Neural crest cell (in vitro differentiated cells): ENCODE measurements at regions not wholly inside any gene's neighbourhood (a gene's known extent, or its start where the extent isn't known, plus 50 kb on each side); places are given as distances from the start of the nearest gene placed in this dataset.
"Not testable (repeated sequence)": the region's sequence is repeated elsewhere in the genome, so short reads cannot be mapped to it uniquely, and the experiment has no call there.

Experiments
- DNase-seq: peaks from one replicate; pipeline ENCODE4 v3.0.0; 2021; ENCODE audit warnings: low read depth, mixed read lengths, low spot score
- H3K27ac Mint-ChIP-seq: one replicate; pipeline ENCODE4 v1.8.0; 2021; ENCODE audit warnings: mild to moderate bottlenecking, mixed read lengths; ENCODE audit not compliant: unreplicated experiment
- H3K27me3 Mint-ChIP-seq: 2 replicates; pipeline ENCODE4 v1.8.0; 2021; ENCODE audit warnings: low read depth, mild to moderate bottlenecking, mixed read lengths
- H3K36me3 Mint-ChIP-seq: 2 replicates; pipeline ENCODE4 v1.8.0; 2021; ENCODE audit warnings: low read depth, mild to moderate bottlenecking, mixed read lengths
- H3K4me1 Mint-ChIP-seq: 2 replicates; pipeline ENCODE4 v1.8.0; 2021; ENCODE audit warnings: mixed read lengths
- H3K4me3 Mint-ChIP-seq: one replicate; pipeline ENCODE4 v1.8.0; 2021; ENCODE audit warnings: mild to moderate bottlenecking, mixed read lengths
- H3K9me3 Mint-ChIP-seq: 2 replicates; pipeline ENCODE4 v1.8.0; 2021; ENCODE audit warnings: mixed read lengths
- CTCF ChIP-seq: fragments of 200-600 bp; sonication (generic); conservative IDR thresholded peaks from 2 replicates; pipeline ENCODE4 v1.5.0; 2021; ENCODE audit warnings: antibody characterized with exemption, mild to moderate bottlenecking

GRCh38 chr1:5729636-5730145 lies 262.5 kb downstream of the NPHP4 start:
- TF ChIP-seq CTCF = no peak
- Mint-ChIP-seq H3K4me1 (peaks cover 7% of the 10 kb centered on the region), H3K9me3 (no peaks in the 10 kb centered on the region), H3K4me3 (no peak overlapping the region), H3K27ac (no peak overlapping the region), H3K36me3 (no peaks in the 10 kb centered on the region), H3K27me3 (no peaks in the 10 kb centered on the region)
- DNase-seq = no peak

- H3K27me3 Mint-ChIP-seq = no peaks in the 10 kb centered on the region
- no peak for TF ChIP-seq CTCF
- H3K36me3 Mint-ChIP-seq = no peaks in the 10 kb centered on the region
- DNase-seq = no peak
- H3K9me3 Mint-ChIP-seq = no peaks in the 10 kb centered on the region
- H3K4me3 Mint-ChIP-seq = no peak overlapping the region
- no peak overlapping the region for H3K27ac Mint-ChIP-seq
- H3K4me1 Mint-ChIP-seq = peaks cover 7% of the 10 kb centered on the region
Observed at GRCh38 chr1:5728663-5729355, 263.4 kb downstream of the NPHP4 start.

GRCh38 chr1:5727871-5728643 lies 264.2 kb downstream of the NPHP4 start:
- no peak overlapping the region for H3K27ac Mint-ChIP-seq
- DNase-seq = no peak
- H3K4me1 Mint-ChIP-seq = peaks cover 7% of the 10 kb centered on the region
- no peaks in the 10 kb centered on the region for H3K36me3 Mint-ChIP-seq
- TF ChIP-seq CTCF = no peak
- no peaks in the 10 kb centered on the region for H3K9me3 Mint-ChIP-seq
- H3K4me3 Mint-ChIP-seq = no peak overlapping the region
- H3K27me3 Mint-ChIP-seq = no peaks in the 10 kb centered on the region

GRCh38 chr1:5727191-5727590 lies 265.0 kb downstream of the NPHP4 start:
- DNase-seq = no peak
- Mint-ChIP-seq H3K27ac (no peak overlapping the region), H3K9me3 (no peaks in the 10 kb centered on the region)

GRCh38 chr1:5726586-5727184 lies 265.5 kb downstream of the NPHP4 start:
- not testable (repeated sequence) for H3K27ac Mint-ChIP-seq, H3K27me3 Mint-ChIP-seq, H3K9me3 Mint-ChIP-seq, DNase-seq, H3K4me1 Mint-ChIP-seq, H3K4me3 Mint-ChIP-seq, H3K36me3 Mint-ChIP-seq

More at GRCh38 chr1:5727191-5727590, 265.0 kb downstream of the NPHP4 start:
- no peak for TF ChIP-seq CTCF
- no peaks in the 10 kb centered on the region for H3K36me3 Mint-ChIP-seq
- H3K27me3 Mint-ChIP-seq = no peaks in the 10 kb centered on the region
- no peak overlapping the region for H3K4me3 Mint-ChIP-seq
- peaks cover 7% of the 10 kb centered on the region for H3K4me1 Mint-ChIP-seq
